ENCODE measurements at regions not wholly inside any gene's neighbourhood (a gene's known extent, or its start where the extent isn't known, plus 50 kb on each side); places are given as distances from the start of the nearest gene placed in this dataset.

- TF ChIP-seq, protein P1, sequence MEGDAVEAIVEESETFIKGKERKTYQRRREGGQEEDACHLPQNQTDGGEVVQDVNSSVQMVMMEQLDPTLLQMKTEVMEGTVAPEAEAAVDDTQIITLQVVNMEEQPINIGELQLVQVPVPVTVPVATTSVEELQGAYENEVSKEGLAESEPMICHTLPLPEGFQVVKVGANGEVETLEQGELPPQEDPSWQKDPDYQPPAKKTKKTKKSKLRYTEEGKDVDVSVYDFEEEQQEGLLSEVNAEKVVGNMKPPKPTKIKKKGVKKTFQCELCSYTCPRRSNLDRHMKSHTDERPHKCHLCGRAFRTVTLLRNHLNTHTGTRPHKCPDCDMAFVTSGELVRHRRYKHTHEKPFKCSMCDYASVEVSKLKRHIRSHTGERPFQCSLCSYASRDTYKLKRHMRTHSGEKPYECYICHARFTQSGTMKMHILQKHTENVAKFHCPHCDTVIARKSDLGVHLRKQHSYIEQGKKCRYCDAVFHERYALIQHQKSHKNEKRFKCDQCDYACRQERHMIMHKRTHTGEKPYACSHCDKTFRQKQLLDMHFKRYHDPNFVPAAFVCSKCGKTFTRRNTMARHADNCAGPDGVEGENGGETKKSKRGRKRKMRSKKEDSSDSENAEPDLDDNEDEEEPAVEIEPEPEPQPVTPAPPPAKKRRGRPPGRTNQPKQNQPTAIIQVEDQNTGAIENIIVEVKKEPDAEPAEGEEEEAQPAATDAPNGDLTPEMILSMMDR (conservative IDR thresholded peaks at IDR 0.05 in 1 of 2, IDR thresholded peaks at IDR 0.05 in 1 of 2; ENCODE audit: extremely low read depth in 1 of 2, insufficient read depth in 1 of 2, low read depth in 1 of 2, low read length in 2 of 2) = no peak
- TF ChIP-seq EZH2 (IDR thresholded peaks at IDR 0.05; ENCODE audit: borderline replicate concordance, low read length) = no peak
These were observed 61.6 kb upstream of the CEP85L start for GRCh38 chr6:118712969-118713368.

Measured in mammary epithelial cell (primary cell).